Spleen (tissue), 11 donors: ENCODE measurements at regions not wholly inside any gene's neighbourhood (a gene's known extent, or its start where the extent isn't known, plus 50 kb on each side); places are given as distances from the start of the nearest gene placed in this dataset.

Experiments
- DNase-seq: peaks from one replicate; pipeline ENCODE4 v3.0.0-alpha.2; 2020
- H3K27ac ChIP-seq, 8 donors: fragments of 200-600 bp; sonication (generic) in 7 of 8; 1 replicate in 4 of 8; 2 replicates in 4 of 8; pipeline versions ENCODE4 v1.5.0 to v1.8.0; 2016 to 2021; ENCODE audit warnings: inconsistent platforms in 4 of 8, mild to moderate bottlenecking in 4 of 8, moderate library complexity in 1 of 8
- H3K27me3 ChIP-seq, 7 donors: fragments of 200-600 bp; sonication (generic) in 6 of 7; replicated peaks in 1 of 7; 1 replicate in 4 of 7; 2 replicates in 3 of 7; pipeline versions ENCODE4 v1.5.0 to v1.8.0; 2016 to 2021; ENCODE audit warnings: inconsistent platforms in 3 of 7, mild to moderate bottlenecking in 1 of 7
- H3K36me3 ChIP-seq, 6 donors: fragments of 200-600 bp; sonication (generic) in 5 of 6; 1 replicate in 4 of 6; 2 replicates in 2 of 6; pipeline versions ENCODE4 v1.5.0 to v1.8.0; 2016 to 2021; ENCODE audit warnings: inconsistent platforms in 2 of 6
- H3K4me1 ChIP-seq, 6 donors: fragments of 200-600 bp; sonication (generic) in 5 of 6; 1 replicate in 3 of 6; 2 replicates in 3 of 6; pipeline versions ENCODE4 v1.5.0 to v1.8.0; 2016 to 2021; ENCODE audit warnings: inconsistent platforms in 3 of 6
- H3K4me3 ChIP-seq, 8 donors: fragments of 200-600 bp; sonication (generic) in 7 of 8; 1 replicate in 4 of 8; 2 replicates in 4 of 8; pipeline versions ENCODE4 v1.5.0 to v1.8.0; 2016 to 2021; ENCODE audit warnings: inconsistent platforms in 4 of 8, mild to moderate bottlenecking in 4 of 8, moderate library complexity in 2 of 8
- H3K9me3 ChIP-seq, 8 donors: fragments of 200-600 bp; sonication (generic) in 7 of 8; 1 replicate in 4 of 8; 2 replicates in 4 of 8; pipeline versions ENCODE4 v1.5.0 to v1.8.0; 2016 to 2021; ENCODE audit warnings: inconsistent platforms in 4 of 8
- POLR2A ChIP-seq, 3 donors: fragments of 450-650 bp; IDR thresholded peaks; one replicate each; pipeline ENCODE4 v1.5.1; 2017; ENCODE audit warnings: antibody characterized with exemption in 3 of 3, mild to moderate bottlenecking in 1 of 3
- POLR2AphosphoS5 ChIP-seq, 3 donors: sonication (generic); formaldehyde crosslinking; IDR thresholded peaks; one replicate each; pipeline ENCODE4 v1.5.1; 2017; ENCODE audit warnings: antibody characterized with exemption in 3 of 3
- WGBS, 5 donors: extraction: QIAGEN DNeasy Blood & Tissue Kit in 3 of 5; methylation state at CpG; one replicate each; pipeline versions ENCODE4 v1.1.5 to v1.1.7; 2013 to 2018; 5-methylcytosine and 5-hydroxymethylcytosine counted together
- intact Hi-C: fragments of 100-400 bp; cut with DNase I; formaldehyde crosslinking; loops from one replicate; pipeline ENCODE4 v1.15.0; 2023; ENCODE audit warnings: low total_unique reads
- TF ChIP-seq, protein P1 (sequence below), 11 experiments: fragments of 200-600 bp in 7 of 11; fragments of 450-650 bp in 4 of 11; sonication (generic) in 4 of 11; IDR thresholded peaks in 8 of 11; conservative IDR thresholded peaks in 3 of 11; 1 replicate in 7 of 11; 2 replicates in 4 of 11; pipeline versions ENCODE4 v1.4.0 to v1.8.0; 2016 to 2021; ENCODE audit warnings: antibody characterized with exemption in 11 of 11, inconsistent platforms in 4 of 11, mild to moderate bottlenecking in 1 of 11
- donor health status: healthy with polysubstance abuse.
- donor health status: DM: no; HTN: no; CAD: no; lungs with moderate emphysema.
- donor health status: DM: no; HTN: no; CAD: no.
- donor health status: Bipolar disorder and iron deficiency.
- donor health status: healthy.
- donor health status: DM: no; HTN: no; CAD: no.
- donor health status: DM: yes; HTN: yes; CAD: no.

DNA sequence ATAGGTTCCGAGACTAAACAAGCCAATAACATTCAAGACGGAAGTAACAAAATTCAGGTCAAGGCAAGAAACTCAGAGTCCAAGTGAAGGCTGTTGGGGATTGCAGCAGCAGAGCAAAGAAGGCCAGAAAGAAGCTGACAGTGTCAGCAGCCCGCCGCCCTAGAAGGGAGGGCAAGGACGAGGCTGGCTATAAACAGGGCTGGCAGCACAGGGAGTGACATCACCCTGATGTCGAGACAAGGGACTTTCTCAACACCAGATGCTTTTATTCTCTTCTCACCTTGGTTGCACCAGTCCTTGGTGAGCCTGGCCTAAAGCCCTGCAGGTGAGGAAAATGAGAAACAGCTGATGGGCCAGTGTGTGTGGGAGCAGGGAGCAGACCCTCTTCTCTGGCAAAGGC, 687.7 kb upstream of the NRP1 start:
- no peak for TF ChIP-seq POLR2AphosphoS5 (IDR thresholded peaks at IDR 0.05)
- TF ChIP-seq, protein P1, sequence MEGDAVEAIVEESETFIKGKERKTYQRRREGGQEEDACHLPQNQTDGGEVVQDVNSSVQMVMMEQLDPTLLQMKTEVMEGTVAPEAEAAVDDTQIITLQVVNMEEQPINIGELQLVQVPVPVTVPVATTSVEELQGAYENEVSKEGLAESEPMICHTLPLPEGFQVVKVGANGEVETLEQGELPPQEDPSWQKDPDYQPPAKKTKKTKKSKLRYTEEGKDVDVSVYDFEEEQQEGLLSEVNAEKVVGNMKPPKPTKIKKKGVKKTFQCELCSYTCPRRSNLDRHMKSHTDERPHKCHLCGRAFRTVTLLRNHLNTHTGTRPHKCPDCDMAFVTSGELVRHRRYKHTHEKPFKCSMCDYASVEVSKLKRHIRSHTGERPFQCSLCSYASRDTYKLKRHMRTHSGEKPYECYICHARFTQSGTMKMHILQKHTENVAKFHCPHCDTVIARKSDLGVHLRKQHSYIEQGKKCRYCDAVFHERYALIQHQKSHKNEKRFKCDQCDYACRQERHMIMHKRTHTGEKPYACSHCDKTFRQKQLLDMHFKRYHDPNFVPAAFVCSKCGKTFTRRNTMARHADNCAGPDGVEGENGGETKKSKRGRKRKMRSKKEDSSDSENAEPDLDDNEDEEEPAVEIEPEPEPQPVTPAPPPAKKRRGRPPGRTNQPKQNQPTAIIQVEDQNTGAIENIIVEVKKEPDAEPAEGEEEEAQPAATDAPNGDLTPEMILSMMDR (IDR thresholded peaks at IDR 0.05 in 8 of 11, conservative IDR thresholded peaks at IDR 0.05 in 3 of 11), result no peak
- TF ChIP-seq POLR2A (IDR thresholded peaks at IDR 0.05), result no peak
- Histone ChIP-seq H3K27ac (no peak overlapping the region), H3K9me3 (no peaks in the 10 kb centered on the region), H3K4me3 (no peak overlapping the region), H3K4me1 (no peaks in the 10 kb centered on the region), H3K27me3 (no peaks in the 10 kb centered on the region), H3K36me3 (no peaks in the 10 kb centered on the region)
- intact Hi-C loops, result no loop called here
- DNase-seq, result no peak
- 74 to 84% (median 79%) methylated on average over 6 of the region's 6 CpGs for WGBS, 5 donors

DNA sequence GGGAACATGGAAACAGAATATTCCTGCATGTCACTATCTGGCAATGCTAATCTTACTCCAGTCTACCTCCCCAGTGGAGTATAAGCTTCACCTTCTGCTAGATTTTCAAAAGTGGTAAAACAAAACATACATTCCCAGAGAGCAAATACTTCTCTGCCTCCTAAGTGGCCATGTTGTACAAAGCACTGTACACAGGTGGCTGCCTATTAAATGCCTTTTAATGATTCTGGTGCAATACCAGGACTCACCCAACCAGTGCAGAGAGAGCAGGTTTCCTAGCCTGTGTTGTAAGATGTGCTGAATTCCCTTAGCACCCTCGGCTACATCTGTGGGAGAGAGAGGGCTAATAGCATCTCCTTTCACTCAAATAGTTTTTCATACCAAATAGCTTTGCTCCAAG, 684.3 kb upstream of the NRP1 start:
- Histone ChIP-seq H3K27ac (no peak overlapping the region), H3K27me3 (no peaks in the 10 kb centered on the region), H3K9me3 (no peaks in the 10 kb centered on the region), H3K36me3 (no peaks in the 10 kb centered on the region), H3K4me3 (no peak overlapping the region), H3K4me1 (no peaks in the 10 kb centered on the region)
- intact Hi-C loops, result no loop called here
- WGBS, 5 donors, result 74 to 96% (median 84%) methylated on average over 1 of the region's 1 CpG
- TF ChIP-seq, protein P1 (IDR thresholded peaks at IDR 0.05 in 8 of 11, conservative IDR thresholded peaks at IDR 0.05 in 3 of 11), result no peak
- TF ChIP-seq POLR2AphosphoS5 (IDR thresholded peaks at IDR 0.05) (no peak), POLR2A (IDR thresholded peaks at IDR 0.05) (no peak)
- no peak for DNase-seq

DNA sequence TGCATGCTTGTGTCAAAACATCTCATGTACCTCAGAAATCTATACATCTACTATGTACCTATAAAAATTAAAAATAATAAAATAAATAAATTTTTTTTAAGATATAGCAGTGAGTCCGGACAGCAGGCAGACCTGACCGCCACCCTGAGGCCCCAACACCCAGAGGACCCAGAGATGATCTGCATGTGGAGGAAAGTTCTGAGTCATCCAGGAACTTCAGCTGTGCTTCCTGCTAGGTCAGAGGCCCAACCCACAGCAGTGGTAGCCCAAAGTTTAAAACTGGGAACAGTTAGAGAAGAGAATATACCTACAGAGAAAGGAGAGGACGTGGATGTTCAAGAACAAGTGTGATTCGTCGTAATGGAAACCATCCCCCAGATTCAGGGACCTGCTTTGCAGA, 683.7 kb upstream of the NRP1 start:
- no peaks in the 10 kb centered on the region for H3K36me3 ChIP-seq
- 69 to 88% (median 78%) methylated on average over 5 of the region's 5 CpGs for WGBS, 5 donors
- H3K4me1 ChIP-seq, result no peaks in the 10 kb centered on the region
- no peaks in the 10 kb centered on the region for H3K9me3 ChIP-seq
- no peak for DNase-seq
- intact Hi-C loops, result no loop called here
- no peak overlapping the region for H3K4me3 ChIP-seq
- H3K27me3 ChIP-seq, result no peaks in the 10 kb centered on the region
- no peak for TF ChIP-seq POLR2AphosphoS5 (IDR thresholded peaks at IDR 0.05)
- no peak for TF ChIP-seq POLR2A (IDR thresholded peaks at IDR 0.05)
- TF ChIP-seq, protein P1 (IDR thresholded peaks at IDR 0.05 in 8 of 11, conservative IDR thresholded peaks at IDR 0.05 in 3 of 11), result no peak
- no peak overlapping the region for H3K27ac ChIP-seq

DNA sequence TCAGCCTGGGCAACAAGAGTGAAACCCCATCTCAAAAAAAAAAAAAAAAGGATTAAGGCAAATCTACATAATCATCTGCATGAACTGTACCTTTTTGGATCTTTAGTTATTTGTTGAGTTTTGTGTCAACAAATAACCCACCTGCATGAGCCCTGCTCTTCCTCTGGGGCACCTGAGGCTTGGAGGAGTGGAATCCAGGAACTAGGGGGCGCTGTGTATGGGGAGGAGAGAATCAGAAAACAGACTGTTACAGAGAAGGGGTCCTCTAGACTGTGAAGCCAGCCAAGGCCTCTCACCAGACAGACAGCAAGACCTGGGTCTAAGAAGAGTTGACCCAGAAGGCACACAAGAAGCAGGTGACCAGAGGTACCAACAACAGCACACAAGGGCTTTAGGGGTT, 682.8 kb upstream of the NRP1 start:
- no peak for TF ChIP-seq POLR2A (IDR thresholded peaks at IDR 0.05)
- no peak for TF ChIP-seq POLR2AphosphoS5 (IDR thresholded peaks at IDR 0.05)
- TF ChIP-seq, protein P1 (IDR thresholded peaks at IDR 0.05 in 8 of 11, conservative IDR thresholded peaks at IDR 0.05 in 3 of 11), result no peak
- no peaks in the 10 kb centered on the region for H3K36me3 ChIP-seq
- WGBS, 5 donors, result 53 to 92% (median 74%) methylated on average over 1 of the region's 1 CpG
- intact Hi-C loops, result no loop called here
- H3K4me1 ChIP-seq, result no peaks in the 10 kb centered on the region
- H3K27ac ChIP-seq, result no peak overlapping the region
- no peak overlapping the region for H3K4me3 ChIP-seq
- H3K9me3 ChIP-seq, result no peaks in the 10 kb centered on the region
- no peak for DNase-seq
- H3K27me3 ChIP-seq, result no peaks in the 10 kb centered on the region
